Smooth muscle cell (in vitro differentiated cells): ENCODE measurements at regions not wholly inside any gene's neighbourhood (a gene's known extent, or its start where the extent isn't known, plus 50 kb on each side); places are given as distances from the start of the nearest gene placed in this dataset.

Experiments
- DNase-seq: peaks from one replicate; lab custom pipeline; 2025; ENCODE audit not compliant: unreplicated experiment; lab: John Stamatoyannopoulos, UW
- H2AFZ ChIP-seq: fragments of 200-600 bp; sonication (generic); 2 replicates; pipeline ENCODE4 v1.6.0; 2016; ENCODE audit warnings: antibody characterized with exemption, low read depth, mild to moderate bottlenecking
- H3F3A ChIP-seq: fragments of 200-600 bp; sonication (generic); 2 replicates; pipeline ENCODE4 v1.6.0; 2017; ENCODE audit warnings: antibody characterized with exemption, low read depth
- H3K27ac ChIP-seq: fragments of 200-600 bp; sonication (generic); 2 replicates; pipeline ENCODE4 v1.5.1; 2016; ENCODE audit warnings: low read depth, mild to moderate bottlenecking
- H3K27me3 ChIP-seq: fragments of 200-600 bp; sonication (generic); 2 replicates; pipeline ENCODE4 v1.6.1; 2016; ENCODE audit warnings: low read depth, mild to moderate bottlenecking
- H3K36me3 ChIP-seq: fragments of 200-600 bp; sonication (generic); 2 replicates; pipeline ENCODE4 v1.5.1; 2016; ENCODE audit warnings: low read depth
- H3K4me1 ChIP-seq: fragments of 200-600 bp; sonication (generic); 2 replicates; pipeline ENCODE4 v1.5.1; 2016; ENCODE audit warnings: low read depth
- H3K4me2 ChIP-seq: fragments of 200-600 bp; sonication (generic); 2 replicates; pipeline ENCODE4 v1.6.0; 2016; ENCODE audit warnings: mild to moderate bottlenecking
- H3K4me3 ChIP-seq: fragments of 200-600 bp; sonication (generic); 2 replicates; pipeline ENCODE4 v1.5.1; 2016; ENCODE audit warnings: mild to moderate bottlenecking
- H3K79me2 ChIP-seq: fragments of 200-600 bp; sonication (generic); 2 replicates; pipeline ENCODE4 v1.6.0; 2016; ENCODE audit warnings: low read depth, mild to moderate bottlenecking
- H3K9ac ChIP-seq: fragments of 200-600 bp; sonication (generic); 2 replicates; pipeline ENCODE4 v1.6.0; 2016; ENCODE audit warnings: low read depth
- H3K9me3 ChIP-seq: fragments of 200-600 bp; sonication (generic); replicated peaks from 2 replicates; pipeline ENCODE4 v1.5.1; 2016; ENCODE audit warnings: low read depth
- H4K20me1 ChIP-seq: fragments of 200-600 bp; sonication (generic); 2 replicates; pipeline ENCODE4 v1.6.0; 2016; ENCODE audit warnings: low read depth
- CTCF ChIP-seq: fragments of 200-600 bp; sonication (generic); IDR thresholded peaks from 2 replicates; pipeline ENCODE4 v1.5.1; 2017; ENCODE audit warnings: borderline replicate concordance, mild to moderate bottlenecking, antibody characterized with exemption; ENCODE audit not compliant: insufficient read depth, poor library complexity, severe bottlenecking
- WGBS: methylation state at CpG from one replicate; pipeline ENCODE4 v1.1.7; 2016; ENCODE audit warnings: low lambda C conversion rate; 5-methylcytosine and 5-hydroxymethylcytosine counted together

- H3K9ac ChIP-seq, result no peak overlapping the region
- WGBS, result 25% methylated on average over 1 of the region's 1 CpG
- no peaks in the 10 kb centered on the region for H3F3A ChIP-seq
- H3K79me2 ChIP-seq, result no peaks in the 10 kb centered on the region
- no peaks in the 10 kb centered on the region for H3K27me3 ChIP-seq
- H2AFZ ChIP-seq, result no peak overlapping the region
- H3K27ac ChIP-seq, result no peak overlapping the region
- H3K4me3 ChIP-seq, result no peak overlapping the region
- H3K9me3 ChIP-seq, result no peaks in the 10 kb centered on the region
- TF ChIP-seq CTCF, result no peak
- no peaks in the 10 kb centered on the region for H4K20me1 ChIP-seq
- no peak overlapping the region for H3K4me2 ChIP-seq
- no peaks in the 10 kb centered on the region for H3K4me1 ChIP-seq
- DNase-seq, result no peak
- H3K36me3 ChIP-seq, result no peaks in the 10 kb centered on the region
These were observed 694.4 kb upstream of the POU3F4 start for GRCh38 chrX:82813671-82814078.

GRCh38 chrX:82816001-82816400, 692.1 kb upstream of the POU3F4 start:
- no peak overlapping the region for H3K4me2 ChIP-seq
- H3K9ac ChIP-seq, result no peak overlapping the region
- H3K27ac ChIP-seq, result no peak overlapping the region
- H3K79me2 ChIP-seq, result no peaks in the 10 kb centered on the region
- no peak overlapping the region for H3K4me3 ChIP-seq
- no peak for DNase-seq
- no peak overlapping the region for H2AFZ ChIP-seq
- H3K36me3 ChIP-seq, result no peaks in the 10 kb centered on the region
- no peak for TF ChIP-seq CTCF
- WGBS, result 79% methylated on average over 3 of the region's 3 CpGs
- H3K27me3 ChIP-seq, result no peaks in the 10 kb centered on the region
- H4K20me1 ChIP-seq, result no peaks in the 10 kb centered on the region
- H3K4me1 ChIP-seq, result no peaks in the 10 kb centered on the region
- H3F3A ChIP-seq, result no peaks in the 10 kb centered on the region
- H3K9me3 ChIP-seq, result no peaks in the 10 kb centered on the region

- no peaks in the 10 kb centered on the region for H4K20me1 ChIP-seq
- 39% methylated on average over 2 of the region's 2 CpGs for WGBS
- no peak for TF ChIP-seq CTCF
- H3K9ac ChIP-seq, result no peak overlapping the region
- DNase-seq, result no peak
- no peaks in the 10 kb centered on the region for H3K9me3 ChIP-seq
- no peak overlapping the region for H2AFZ ChIP-seq
- no peaks in the 10 kb centered on the region for H3K79me2 ChIP-seq
- H3K4me1 ChIP-seq, result no peaks in the 10 kb centered on the region
- H3K4me2 ChIP-seq, result no peak overlapping the region
- H3K4me3 ChIP-seq, result no peak overlapping the region
- H3K27me3 ChIP-seq, result no peaks in the 10 kb centered on the region
- no peaks in the 10 kb centered on the region for H3K36me3 ChIP-seq
- H3F3A ChIP-seq, result no peaks in the 10 kb centered on the region
- H3K27ac ChIP-seq, result no peak overlapping the region
These were observed 691.5 kb upstream of the POU3F4 start for GRCh38 chrX:82816562-82816961.

- no peaks in the 10 kb centered on the region for H4K20me1 ChIP-seq
- H3K4me3 ChIP-seq, result no peak overlapping the region
- no peak for DNase-seq
- H2AFZ ChIP-seq, result no peak overlapping the region
- no peak overlapping the region for H3K9ac ChIP-seq
- H3K4me1 ChIP-seq, result no peaks in the 10 kb centered on the region
- TF ChIP-seq CTCF, result no peak
- no peak overlapping the region for H3K27ac ChIP-seq
- H3K36me3 ChIP-seq, result no peaks in the 10 kb centered on the region
- peaks cover 9% of the 10 kb centered on the region for H3K9me3 ChIP-seq
- no peaks in the 10 kb centered on the region for H3K79me2 ChIP-seq
- 48% methylated on average over 1 of the region's 1 CpG for WGBS
- no peaks in the 10 kb centered on the region for H3K27me3 ChIP-seq
- H3K4me2 ChIP-seq, result no peak overlapping the region
- H3F3A ChIP-seq, result no peaks in the 10 kb centered on the region
These were observed 665.8 kb upstream of the POU3F4 start for GRCh38 chrX:82842286-82842685.
